Kidney (tissue), 13 donors: ENCODE measurements at regions not wholly inside any gene's neighbourhood (a gene's known extent, or its start where the extent isn't known, plus 50 kb on each side); places are given as distances from the start of the nearest gene placed in this dataset.

ENCODE experiments used
- DNase-seq, 5 donors: peaks; one replicate each; pipeline ENCODE4 v3.0.0-alpha.2; 2013 to 2020
- FAIRE-seq: peaks from 2 replicates; lab custom pipeline; 2012; peaks lifted over from hg19 to GRCh38; lab: Jason Lieb, UNC
- H3K27ac ChIP-seq, 2 donors: one replicate each; pipeline ENCODE4 v1.7.0; 2013; ENCODE audit warnings: low read depth in 2 of 2, low read length in 2 of 2, inconsistent platforms in 1 of 2
- H3K27me3 ChIP-seq: one replicate; pipeline ENCODE4 v1.7.1; 2013; ENCODE audit warnings: low read length, inconsistent platforms; ENCODE audit not compliant: control insufficient read depth, insufficient read depth
- H3K36me3 ChIP-seq, 3 donors: one replicate each; pipeline versions ENCODE4 v1.7.0 to v1.7.1; 2013; ENCODE audit warnings: low read length in 3 of 3, control low read depth in 1 of 3, inconsistent platforms in 1 of 3; ENCODE audit not compliant: insufficient read depth in 3 of 3, control insufficient read depth in 2 of 3
- H3K4me1 ChIP-seq, 3 donors: one replicate each; pipeline versions ENCODE4 v1.7.0 to v1.7.1; 2013; ENCODE audit warnings: low read length in 3 of 3, inconsistent platforms in 1 of 3, low read depth in 1 of 3; ENCODE audit not compliant: control insufficient read depth in 2 of 3, insufficient read depth in 2 of 3
- H3K4me3 ChIP-seq, 3 donors: one replicate each; pipeline versions ENCODE4 v1.7.0 to v1.8.1; 2013; ENCODE audit warnings: low read length in 3 of 3, control low read depth in 1 of 3, inconsistent platforms in 1 of 3
- H3K9ac ChIP-seq, 3 donors: one replicate each; pipeline versions ENCODE4 v1.7.0 to v1.7.1; 2013; ENCODE audit warnings: low read length in 3 of 3, control low read depth in 1 of 3, inconsistent platforms in 1 of 3
- H3K9me3 ChIP-seq, 3 donors: one replicate each; pipeline versions ENCODE4 v1.7.0 to v1.7.1; 2013; ENCODE audit warnings: low read length in 3 of 3, control low read depth in 1 of 3, inconsistent platforms in 1 of 3; ENCODE audit not compliant: control insufficient read depth in 2 of 3, insufficient read depth in 1 of 3
- intact Hi-C: fragments of 100-400 bp; cut with DNase I; formaldehyde crosslinking; loops from one replicate; pipeline ENCODE4 v1.11.1; 2022
- TF ChIP-seq, protein P1 (sequence below): IDR thresholded peaks from 3 replicates; pipeline ENCODE4 v1.5.1; 2012; ENCODE audit warnings: mild to moderate bottlenecking, moderate library complexity, borderline replicate concordance; ENCODE audit not compliant: insufficient read depth; ENCODE audit errors: extremely low read depth
- donor health status: control.
- donor health status: control.
- donor health status: control.
- donor health status: control.
- donor health status: control.
- donor health status: DM: yes; HTN: yes; CAD: no.
- donor health status: Normal renal cell carcinoma (clear cell type).

DNA sequence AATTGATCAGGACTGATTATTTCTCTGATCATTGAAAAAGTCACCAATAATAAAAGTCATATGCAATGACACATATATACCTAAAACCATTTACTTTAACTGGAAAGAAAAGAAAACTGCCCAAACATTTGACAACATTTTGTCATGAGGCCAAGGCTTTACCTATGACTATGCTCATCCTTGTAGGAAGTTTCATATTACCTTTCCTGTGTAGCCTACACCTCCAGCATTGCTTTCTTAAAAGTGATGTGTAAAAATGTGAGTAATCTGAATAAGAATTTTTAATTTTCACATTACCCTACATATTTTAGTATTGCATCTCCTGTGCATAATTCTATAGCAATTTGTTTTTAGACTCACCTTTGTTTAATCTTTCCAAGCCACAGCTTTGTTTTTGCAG lies 419.8 kb upstream of the FIGN start:
- Histone ChIP-seq H3K4me3 (no peak overlapping the region), H3K27me3 (no peaks in the 10 kb centered on the region), H3K36me3 (no peaks in the 10 kb centered on the region), H3K9ac (no peak overlapping the region), H3K9me3 (no peaks in the 10 kb centered on the region), H3K4me1 (no peaks in the 10 kb centered on the region), H3K27ac (no peak overlapping the region)
- DNase-seq = no peak
- TF ChIP-seq, protein P1, sequence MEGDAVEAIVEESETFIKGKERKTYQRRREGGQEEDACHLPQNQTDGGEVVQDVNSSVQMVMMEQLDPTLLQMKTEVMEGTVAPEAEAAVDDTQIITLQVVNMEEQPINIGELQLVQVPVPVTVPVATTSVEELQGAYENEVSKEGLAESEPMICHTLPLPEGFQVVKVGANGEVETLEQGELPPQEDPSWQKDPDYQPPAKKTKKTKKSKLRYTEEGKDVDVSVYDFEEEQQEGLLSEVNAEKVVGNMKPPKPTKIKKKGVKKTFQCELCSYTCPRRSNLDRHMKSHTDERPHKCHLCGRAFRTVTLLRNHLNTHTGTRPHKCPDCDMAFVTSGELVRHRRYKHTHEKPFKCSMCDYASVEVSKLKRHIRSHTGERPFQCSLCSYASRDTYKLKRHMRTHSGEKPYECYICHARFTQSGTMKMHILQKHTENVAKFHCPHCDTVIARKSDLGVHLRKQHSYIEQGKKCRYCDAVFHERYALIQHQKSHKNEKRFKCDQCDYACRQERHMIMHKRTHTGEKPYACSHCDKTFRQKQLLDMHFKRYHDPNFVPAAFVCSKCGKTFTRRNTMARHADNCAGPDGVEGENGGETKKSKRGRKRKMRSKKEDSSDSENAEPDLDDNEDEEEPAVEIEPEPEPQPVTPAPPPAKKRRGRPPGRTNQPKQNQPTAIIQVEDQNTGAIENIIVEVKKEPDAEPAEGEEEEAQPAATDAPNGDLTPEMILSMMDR = no peak
- no peak for FAIRE-seq
- intact Hi-C loops = no loop called here

- FAIRE-seq = no peak
- Histone ChIP-seq H3K36me3 (no peaks in the 10 kb centered on the region), H3K9ac (no peak overlapping the region), H3K4me1 (no peaks in the 10 kb centered on the region), H3K27ac (no peak overlapping the region), H3K27me3 (no peaks in the 10 kb centered on the region), H3K9me3 (no peaks in the 10 kb centered on the region), H3K4me3 (no peak overlapping the region)
- intact Hi-C loops = no loop called here
- DNase-seq = no peak
- TF ChIP-seq, protein P1 = no peak
These were observed 415.7 kb upstream of the FIGN start for GRCh38 chr2:164151522-164151921.

DNA sequence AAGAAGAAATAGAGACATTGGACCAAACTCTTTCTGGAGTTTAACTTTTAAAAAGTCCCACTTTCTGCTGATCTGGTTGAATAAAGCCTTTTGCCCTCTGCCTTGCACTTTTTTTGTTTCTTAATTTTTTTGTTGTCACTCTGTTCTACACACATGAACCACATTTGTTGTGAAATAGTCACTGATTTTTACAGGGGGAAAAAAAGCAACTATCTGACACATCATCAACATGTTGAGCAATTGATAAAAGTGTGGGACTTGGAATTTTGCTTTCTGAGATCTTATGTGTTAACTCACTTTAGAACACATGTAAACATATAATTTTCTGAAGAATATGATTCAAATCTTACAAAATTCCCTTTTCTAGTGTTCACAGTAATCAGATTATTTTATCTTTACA lies 414.8 kb upstream of the FIGN start:
- intact Hi-C loops = no loop called here
- Histone ChIP-seq H3K4me3 (no peak overlapping the region), H3K36me3 (no peaks in the 10 kb centered on the region), H3K9ac (no peak overlapping the region), H3K27me3 (no peaks in the 10 kb centered on the region), H3K4me1 (no peaks in the 10 kb centered on the region), H3K27ac (no peak overlapping the region), H3K9me3 (no peaks in the 10 kb centered on the region)
- TF ChIP-seq, protein P1 = no peak
- no peak for DNase-seq
- no peak for FAIRE-seq

- DNase-seq (no peak), FAIRE-seq (no peak)
- no peaks in the 10 kb centered on the region for H3K27me3 ChIP-seq
- intact Hi-C loops = no loop called here
- TF ChIP-seq, protein P1 = no peak
- no peaks in the 10 kb centered on the region for H3K4me1 ChIP-seq
- no peak overlapping the region for H3K27ac ChIP-seq
- H3K4me3 ChIP-seq = no peak overlapping the region
- H3K9ac ChIP-seq = no peak overlapping the region
- no peaks in the 10 kb centered on the region for H3K9me3 ChIP-seq
- H3K36me3 ChIP-seq = no peaks in the 10 kb centered on the region
These were observed 410.6 kb upstream of the FIGN start for GRCh38 chr2:164146441-164146840.
